Bronchial epithelial cell (primary cell): ENCODE measurements at regions not wholly inside any gene's neighbourhood (a gene's known extent, or its start where the extent isn't known, plus 50 kb on each side); places are given as distances from the start of the nearest gene placed in this dataset.

Experiments
- DNase-seq: peaks from one replicate; pipeline ENCODE4 v3.0.0-alpha.2; 2010; ENCODE audit warnings: low read depth
- FAIRE-seq: peaks from 2 replicates; lab custom pipeline; 2011; peaks lifted over from hg19 to GRCh38; lab: Jason Lieb, UNC
- H3K27me3 ChIP-seq: 2 replicates; pipeline ENCODE4 v1.5.1; 2011; ENCODE audit warnings: low read length; ENCODE audit not compliant: control insufficient read depth, insufficient read depth
- H3K36me3 ChIP-seq: 2 replicates; pipeline ENCODE4 v1.5.1; 2011; ENCODE audit warnings: low read length; ENCODE audit not compliant: control insufficient read depth, insufficient read depth
- H3K4me3 ChIP-seq: 2 replicates; pipeline ENCODE4 v1.5.1; 2011; ENCODE audit warnings: mild to moderate bottlenecking, low read depth, low read length, control low read depth
- CTCF ChIP-seq: IDR thresholded peaks from 2 replicates; pipeline ENCODE4 v1.5.1; 2011; ENCODE audit warnings: mild to moderate bottlenecking, moderate library complexity, low read length, control low read depth, inconsistent platforms; ENCODE audit not compliant: insufficient read depth, severe bottlenecking

DNA sequence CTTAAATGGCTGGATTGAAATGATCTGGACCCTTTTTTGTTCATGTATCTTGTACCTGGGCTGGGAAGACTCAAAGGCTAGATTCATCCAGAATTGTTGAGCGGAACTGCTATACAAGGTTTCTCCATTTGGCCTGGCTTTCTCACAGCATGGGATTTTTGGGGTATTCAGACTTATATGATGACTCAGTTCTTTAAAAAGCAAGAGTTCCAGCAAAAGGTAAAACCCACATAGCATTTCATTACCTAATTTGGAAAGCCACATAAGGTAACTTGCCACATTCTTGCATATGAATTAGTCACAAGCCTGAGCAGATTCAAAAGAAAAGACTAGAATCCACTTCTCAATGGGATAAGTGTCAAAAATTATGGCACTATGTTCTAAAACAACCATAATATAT lies 137.4 kb downstream of the HGF start:
- TF ChIP-seq CTCF, result no peak

DNA sequence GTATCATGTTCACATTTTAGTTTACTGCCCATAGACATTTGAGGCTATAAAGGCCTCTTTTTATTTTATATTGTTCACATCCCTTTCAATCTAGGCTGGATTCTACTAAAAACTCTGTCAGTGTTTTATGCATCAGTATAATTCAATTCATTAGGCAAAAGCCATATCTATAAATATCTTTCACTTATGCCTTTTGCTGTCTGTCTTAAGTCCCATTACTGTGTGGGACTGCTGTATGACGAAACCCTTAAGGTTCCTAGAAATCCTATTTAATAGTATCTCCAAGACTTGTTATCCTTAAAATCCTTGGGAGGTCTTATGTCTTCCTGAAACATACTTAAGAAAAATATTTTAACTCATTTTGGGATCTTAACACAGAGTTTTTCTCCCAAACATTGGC lies 139.2 kb downstream of the HGF start:
- H3K4me3 ChIP-seq, result no peak overlapping the region
- no peaks in the 10 kb centered on the region for H3K36me3 ChIP-seq
- DNase-seq (no peak), FAIRE-seq (no peak)
- no peak for TF ChIP-seq CTCF
- H3K27me3 ChIP-seq, result no peaks in the 10 kb centered on the region

More for the DNA sequence above, 137.4 kb downstream of the HGF start:
- no peaks in the 10 kb centered on the region for H3K27me3 ChIP-seq
- FAIRE-seq (no peak), DNase-seq (peak; percentile 81)
- no peaks in the 10 kb centered on the region for H3K36me3 ChIP-seq
- H3K4me3 ChIP-seq, result no peak overlapping the region

GRCh38 chr7:81629702-81630101 lies 140.1 kb downstream of the HGF start:
- FAIRE-seq (no peak), DNase-seq (no peak)
- Histone ChIP-seq H3K27me3 (no peaks in the 10 kb centered on the region), H3K36me3 (no peaks in the 10 kb centered on the region), H3K4me3 (no peak overlapping the region)
- TF ChIP-seq CTCF, result no peak

- no peak for DNase-seq
- no peak overlapping the region for H3K4me3 ChIP-seq
- TF ChIP-seq CTCF, result no peak
- FAIRE-seq, result no peak
- H3K36me3 ChIP-seq, result no peaks in the 10 kb centered on the region
- H3K27me3 ChIP-seq, result no peaks in the 10 kb centered on the region
Measured at GRCh38 chr7:81628951-81629350, 140.9 kb downstream of the HGF start.

GRCh38 chr7:81627536-81628287 lies 142.1 kb downstream of the HGF start:
- Histone ChIP-seq H3K4me3 (no peak overlapping the region), H3K27me3 (no peaks in the 10 kb centered on the region), H3K36me3 (no peaks in the 10 kb centered on the region)
- DNase-seq (peak; percentile 95), FAIRE-seq (no peak)
- TF ChIP-seq CTCF, result no peak

GRCh38 chr7:81626008-81626407 lies 143.8 kb downstream of the HGF start:
- H3K36me3 ChIP-seq, result no peaks in the 10 kb centered on the region
- H3K27me3 ChIP-seq, result no peaks in the 10 kb centered on the region
- FAIRE-seq (no peak), DNase-seq (no peak)
- no peak overlapping the region for H3K4me3 ChIP-seq
- TF ChIP-seq CTCF, result no peak
